Colonic mucosa (tissue), 4 donors: ENCODE measurements at regions not wholly inside any gene's neighbourhood (a gene's known extent, or its start where the extent isn't known, plus 50 kb on each side); places are given as distances from the start of the nearest gene placed in this dataset.

ENCODE experiments used
- DNase-seq: peaks from one replicate; pipeline ENCODE4 v3.0.0-alpha.2; 2020
- H3K27ac ChIP-seq: fragments of 200-600 bp; one replicate; pipeline ENCODE4 v1.8.0; 2021
- H3K27me3 ChIP-seq: fragments of 200-600 bp; one replicate; pipeline ENCODE4 v1.8.0; 2021
- H3K36me3 ChIP-seq: fragments of 200-600 bp; one replicate; pipeline ENCODE4 v1.8.0; 2021
- H3K4me1 ChIP-seq: fragments of 200-600 bp; one replicate; pipeline ENCODE4 v1.8.0; 2021; ENCODE audit warnings: mild to moderate bottlenecking
- H3K4me3 ChIP-seq: fragments of 200-600 bp; one replicate; pipeline ENCODE4 v1.8.0; 2021
- H3K9ac ChIP-seq, 2 donors: one replicate each; pipeline ENCODE4 v1.7.0; 2013; ENCODE audit warnings: control low read depth in 2 of 2, low read depth in 2 of 2, low read length in 2 of 2
- H3K9me3 ChIP-seq: fragments of 200-600 bp; one replicate; pipeline ENCODE4 v1.8.0; 2021
- intact Hi-C: fragments of 100-400 bp; cut with DNase I; formaldehyde crosslinking; loops from one replicate; pipeline ENCODE4 v1.14.1; 2022
- TF ChIP-seq, protein P1 (sequence below): fragments of 200-600 bp; IDR thresholded peaks from one replicate; pipeline ENCODE4 v1.8.0; 2022; ENCODE audit warnings: antibody characterized with exemption, mild to moderate bottlenecking
- donor health status: healthy.
- donor health status: DM: no; HTN: no; CAD: no.
- donor health status: DM: no; HTN: no; CAD: no.

DNA sequence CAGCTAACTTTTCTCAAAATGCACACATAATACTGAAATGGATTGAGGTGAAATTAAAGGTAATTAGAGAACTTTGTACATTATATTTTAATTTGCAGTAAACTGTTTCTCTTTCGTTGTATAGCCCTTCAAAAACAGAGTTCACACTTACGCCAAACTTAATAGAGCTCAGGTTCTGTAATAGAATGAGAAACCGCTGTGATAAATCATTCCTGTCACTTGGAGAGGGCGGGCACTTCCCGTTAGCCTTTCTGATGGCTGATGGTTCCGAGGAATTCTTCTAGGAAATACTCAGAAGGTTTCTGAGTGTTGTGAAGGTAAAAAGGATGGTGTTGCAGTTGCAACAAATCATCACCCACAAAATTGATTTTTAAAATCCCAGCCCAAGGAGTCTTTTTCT is 155.8 kb upstream of the ALKAL2 start:
- no peak overlapping the region for H3K4me3 ChIP-seq
- no peaks in the 10 kb centered on the region for H3K9me3 ChIP-seq
- TF ChIP-seq, protein P1, sequence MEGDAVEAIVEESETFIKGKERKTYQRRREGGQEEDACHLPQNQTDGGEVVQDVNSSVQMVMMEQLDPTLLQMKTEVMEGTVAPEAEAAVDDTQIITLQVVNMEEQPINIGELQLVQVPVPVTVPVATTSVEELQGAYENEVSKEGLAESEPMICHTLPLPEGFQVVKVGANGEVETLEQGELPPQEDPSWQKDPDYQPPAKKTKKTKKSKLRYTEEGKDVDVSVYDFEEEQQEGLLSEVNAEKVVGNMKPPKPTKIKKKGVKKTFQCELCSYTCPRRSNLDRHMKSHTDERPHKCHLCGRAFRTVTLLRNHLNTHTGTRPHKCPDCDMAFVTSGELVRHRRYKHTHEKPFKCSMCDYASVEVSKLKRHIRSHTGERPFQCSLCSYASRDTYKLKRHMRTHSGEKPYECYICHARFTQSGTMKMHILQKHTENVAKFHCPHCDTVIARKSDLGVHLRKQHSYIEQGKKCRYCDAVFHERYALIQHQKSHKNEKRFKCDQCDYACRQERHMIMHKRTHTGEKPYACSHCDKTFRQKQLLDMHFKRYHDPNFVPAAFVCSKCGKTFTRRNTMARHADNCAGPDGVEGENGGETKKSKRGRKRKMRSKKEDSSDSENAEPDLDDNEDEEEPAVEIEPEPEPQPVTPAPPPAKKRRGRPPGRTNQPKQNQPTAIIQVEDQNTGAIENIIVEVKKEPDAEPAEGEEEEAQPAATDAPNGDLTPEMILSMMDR: no peak
- intact Hi-C loops: no loop called here
- H3K4me1 ChIP-seq: no peaks in the 10 kb centered on the region
- no peaks in the 10 kb centered on the region for H3K27me3 ChIP-seq
- H3K36me3 ChIP-seq: no peaks in the 10 kb centered on the region
- no peak overlapping the region for H3K27ac ChIP-seq
- no peak for DNase-seq
- no peak overlapping the region for H3K9ac ChIP-seq

- TF ChIP-seq, protein P1: no peak
- H3K9me3 ChIP-seq: no peaks in the 10 kb centered on the region
Measured at GRCh38 chr2:443216-443615, 155.3 kb upstream of the ALKAL2 start.

DNA sequence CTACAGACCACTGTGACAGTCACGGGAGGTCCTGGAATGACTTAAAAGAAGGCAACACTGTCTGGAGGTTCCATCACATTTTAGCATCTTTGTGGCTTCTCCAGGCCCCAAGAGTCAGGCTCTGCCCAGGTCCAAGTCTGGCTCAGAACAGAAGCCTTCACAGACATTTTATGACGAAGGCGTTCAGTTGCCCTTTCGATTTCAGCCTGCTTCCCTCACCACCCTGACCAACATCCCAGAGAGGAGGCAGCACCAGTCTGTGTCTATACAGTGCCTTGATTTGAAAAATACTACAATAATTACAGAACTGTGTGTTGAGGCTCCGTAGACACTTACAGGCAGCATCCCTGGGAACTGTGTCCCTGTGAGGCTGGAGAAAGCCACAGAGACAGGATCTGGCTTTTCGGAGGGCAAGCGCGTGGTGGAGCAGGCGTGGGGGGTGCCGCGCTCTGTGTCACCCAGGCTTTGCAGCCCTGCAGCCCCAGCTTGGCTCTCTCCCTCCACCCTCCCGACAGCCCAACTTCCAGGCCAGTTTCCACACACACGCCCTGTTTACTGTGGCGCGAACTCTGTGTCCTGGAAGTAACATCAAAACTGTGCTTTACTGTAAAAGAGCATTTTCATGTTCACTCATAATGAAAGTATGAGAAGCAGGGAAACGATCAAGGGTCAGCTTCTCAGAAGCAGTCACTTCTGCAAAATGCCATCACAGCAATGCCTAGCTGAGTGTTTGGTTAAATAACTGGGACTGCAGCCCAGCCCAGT is 153.5 kb upstream of the ALKAL2 start:
- TF ChIP-seq, protein P1: no peak
- no peaks in the 10 kb centered on the region for H3K9me3 ChIP-seq
- H3K27ac ChIP-seq: no peak overlapping the region
- intact Hi-C loops: no loop called here
- H3K36me3 ChIP-seq: no peaks in the 10 kb centered on the region
- no peak overlapping the region for H3K4me3 ChIP-seq
- H3K4me1 ChIP-seq: no peaks in the 10 kb centered on the region
- no peak for DNase-seq
- H3K9ac ChIP-seq: no peak overlapping the region
- H3K27me3 ChIP-seq: no peaks in the 10 kb centered on the region

More at GRCh38 chr2:443216-443615, 155.3 kb upstream of the ALKAL2 start:
- H3K27me3 ChIP-seq: no peaks in the 10 kb centered on the region
- intact Hi-C loops: no loop called here
- no peak overlapping the region for H3K27ac ChIP-seq
- no peak overlapping the region for H3K4me3 ChIP-seq
- no peaks in the 10 kb centered on the region for H3K4me1 ChIP-seq
- H3K9ac ChIP-seq: no peak overlapping the region
- H3K36me3 ChIP-seq: no peaks in the 10 kb centered on the region
- DNase-seq: no peak

GRCh38 chr2:440403-440740 is 152.5 kb upstream of the ALKAL2 start:
- Histone ChIP-seq H3K9me3 (no peaks in the 10 kb centered on the region), H3K36me3 (no peaks in the 10 kb centered on the region), H3K9ac (no peak overlapping the region), H3K4me1 (no peaks in the 10 kb centered on the region), H3K27ac (no peak overlapping the region), H3K4me3 (no peak overlapping the region), H3K27me3 (no peaks in the 10 kb centered on the region)
- intact Hi-C loops: no loop called here
- TF ChIP-seq, protein P1: no peak
- no peak for DNase-seq

- H3K27ac ChIP-seq: no peak overlapping the region
- H3K27me3 ChIP-seq: no peaks in the 10 kb centered on the region
- H3K4me1 ChIP-seq: no peaks in the 10 kb centered on the region
- no peaks in the 10 kb centered on the region for H3K36me3 ChIP-seq
- no peak overlapping the region for H3K4me3 ChIP-seq
- DNase-seq: no peak
- H3K9ac ChIP-seq: no peak overlapping the region
- TF ChIP-seq, protein P1: no peak
- intact Hi-C loops: no loop called here
- no peaks in the 10 kb centered on the region for H3K9me3 ChIP-seq
Measured at GRCh38 chr2:439556-440402, 151.9 kb upstream of the ALKAL2 start.
